GM12892 (cell line): ENCODE measurements at regions not wholly inside any gene's neighbourhood (a gene's known extent, or its start where the extent isn't known, plus 50 kb on each side); places are given as distances from the start of the nearest gene placed in this dataset.

Experiments
- POLR2A ChIP-seq: IDR thresholded peaks from 2 replicates; pipeline ENCODE4 v1.6.1; 2011; ENCODE audit warnings: low read depth, low read length, control low read depth
- POLR2AphosphoS5 ChIP-seq: IDR thresholded peaks from 2 replicates; pipeline ENCODE4 v1.6.1; 2011; ENCODE audit warnings: low read depth, low read length, control low read depth
- TAF1 ChIP-seq: IDR thresholded peaks from 2 replicates; pipeline ENCODE4 v1.6.1; 2011; ENCODE audit warnings: low read depth, mild to moderate bottlenecking, control low read depth, low read length, borderline replicate concordance

GRCh38 chr16:79842197-79842596, 241.7 kb upstream of the MAF start:
- no peak for TF ChIP-seq POLR2AphosphoS5
- no peak for TF ChIP-seq POLR2A
- TF ChIP-seq TAF1: no peak
